Left kidney (tissue), 1 donor: ENCODE measurements at regions not wholly inside any gene's neighbourhood (a gene's known extent, or its start where the extent isn't known, plus 50 kb on each side); places are given as distances from the start of the nearest gene placed in this dataset.

Experiments used
- DNase-seq: peaks from one replicate; pipeline ENCODE4 v3.0.0-alpha.2; 2013

- no peak for DNase-seq
Observed at GRCh38 chr10:78566284-78567111, 502.3 kb upstream of the ZMIZ1 start.

GRCh38 chr10:78567680-78568455 lies 500.9 kb upstream of the ZMIZ1 start:
- DNase-seq, result no peak

- no peak for DNase-seq
Observed at GRCh38 chr10:78568620-78569019, 500.1 kb upstream of the ZMIZ1 start.

GRCh38 chr10:78570633-78571235 lies 498.0 kb upstream of the ZMIZ1 start:
- no peak for DNase-seq

GRCh38 chr10:78571286-78571685 lies 497.5 kb upstream of the ZMIZ1 start:
- DNase-seq, result no peak

- DNase-seq, result no peak
Observed at GRCh38 chr10:78571891-78572290, 496.9 kb upstream of the ZMIZ1 start.

- DNase-seq, result no peak
Observed at GRCh38 chr10:78572565-78572964, 496.2 kb upstream of the ZMIZ1 start.

- DNase-seq, result no peak
Observed at GRCh38 chr10:78574547-78574946, 494.2 kb upstream of the ZMIZ1 start.

GRCh38 chr10:78575400-78575799 lies 493.4 kb upstream of the ZMIZ1 start:
- DNase-seq, result no peak

- DNase-seq, result no peak
Observed at GRCh38 chr10:78576276-78576675, 492.5 kb upstream of the ZMIZ1 start.

GRCh38 chr10:78577712-78578111 lies 491.1 kb upstream of the ZMIZ1 start:
- no peak for DNase-seq

- DNase-seq, result no peak
Observed at GRCh38 chr10:78578929-78579328, 489.8 kb upstream of the ZMIZ1 start.

GRCh38 chr10:78579576-78579975 lies 489.2 kb upstream of the ZMIZ1 start:
- DNase-seq, result no peak

- no peak for DNase-seq
Observed at GRCh38 chr10:78579995-78580394, 488.8 kb upstream of the ZMIZ1 start.

- no peak for DNase-seq
Observed at GRCh38 chr10:78581133-78581694, 487.6 kb upstream of the ZMIZ1 start.

GRCh38 chr10:78582540-78582939 lies 486.2 kb upstream of the ZMIZ1 start:
- DNase-seq, result no peak

GRCh38 chr10:78584266-78584665 lies 484.5 kb upstream of the ZMIZ1 start:
- no peak for DNase-seq

GRCh38 chr10:78584681-78585080 lies 484.1 kb upstream of the ZMIZ1 start:
- DNase-seq, result no peak

- DNase-seq, result no peak
Observed at GRCh38 chr10:78585952-78586351, 482.8 kb upstream of the ZMIZ1 start.

- no peak for DNase-seq
Observed at GRCh38 chr10:78588194-78588811, 480.5 kb upstream of the ZMIZ1 start.

- no peak for DNase-seq
Observed at GRCh38 chr10:78589687-78590086, 479.1 kb upstream of the ZMIZ1 start.

- DNase-seq, result no peak
Observed at GRCh38 chr10:78591066-78591465, 477.7 kb upstream of the ZMIZ1 start.
